GM21717 (cell line): ENCODE measurements at regions not wholly inside any gene's neighbourhood (a gene's known extent, or its start where the extent isn't known, plus 50 kb on each side); places are given as distances from the start of the nearest gene placed in this dataset.

Source experiments
- ATAC-seq: cut with Tn5 transposase; IDR thresholded peaks from one replicate; pipeline ENCODE4 v1.9.1; 2021; ENCODE audit warnings: mild to moderate bottlenecking, moderate library complexity; ENCODE audit not compliant: unreplicated experiment

GRCh38 chr12:78579846-78580245 is 284.7 kb upstream of the SYT1 start:
- no peak for ATAC-seq

- ATAC-seq: no peak
Observed at GRCh38 chr12:78580296-78580695, 284.3 kb upstream of the SYT1 start.

GRCh38 chr12:78584695-78585094 is 279.9 kb upstream of the SYT1 start:
- no peak for ATAC-seq

- ATAC-seq: no peak
Observed at GRCh38 chr12:78585132-78585531, 279.4 kb upstream of the SYT1 start.

GRCh38 chr12:78586790-78587189 is 277.8 kb upstream of the SYT1 start:
- ATAC-seq: no peak

- ATAC-seq: no peak
Observed at GRCh38 chr12:78599366-78599765, 265.2 kb upstream of the SYT1 start.

- no peak for ATAC-seq
Observed at GRCh38 chr12:78600541-78600940, 264.0 kb upstream of the SYT1 start.

- ATAC-seq: no peak
Observed at GRCh38 chr12:78611504-78611903, 253.1 kb upstream of the SYT1 start.

GRCh38 chr12:78612190-78612589 is 252.4 kb upstream of the SYT1 start:
- no peak for ATAC-seq

GRCh38 chr12:78617683-78618082 is 246.9 kb upstream of the SYT1 start:
- ATAC-seq: no peak

- ATAC-seq: no peak
Observed at GRCh38 chr12:78622529-78623195, 241.9 kb upstream of the SYT1 start.

GRCh38 chr12:78628491-78629100 is 236.0 kb upstream of the SYT1 start:
- no peak for ATAC-seq

GRCh38 chr12:78636231-78636855 is 228.2 kb upstream of the SYT1 start:
- no peak for ATAC-seq

- ATAC-seq: no peak
Observed at GRCh38 chr12:78641837-78642423, 222.6 kb upstream of the SYT1 start.

GRCh38 chr12:78645956-78646355 is 218.6 kb upstream of the SYT1 start:
- ATAC-seq: no peak

GRCh38 chr12:78651755-78652154 is 212.8 kb upstream of the SYT1 start:
- ATAC-seq: no peak

GRCh38 chr12:78666584-78666983 is 198.0 kb upstream of the SYT1 start:
- ATAC-seq: no peak

- ATAC-seq: no peak
Observed at GRCh38 chr12:78671295-78671694, 193.3 kb upstream of the SYT1 start.

GRCh38 chr12:78672033-78672432 is 192.5 kb upstream of the SYT1 start:
- no peak for ATAC-seq

GRCh38 chr12:78674311-78675090 is 190.1 kb upstream of the SYT1 start:
- no peak for ATAC-seq

GRCh38 chr12:78680596-78680995 is 184.0 kb upstream of the SYT1 start:
- ATAC-seq: no peak
